Stimulated activated naive CD8-positive, alpha-beta T cell treated with anti-CD3 and anti-CD28 coated beads, Interleukin-15, Interleukin-2, amounts not matched to agents 100 ng/mL and 50 ng/mL, for 24 hours (primary cell): ENCODE measurements at regions not wholly inside any gene's neighbourhood (a gene's known extent, or its start where the extent isn't known, plus 50 kb on each side); places are given as distances from the start of the nearest gene placed in this dataset.

Experiments
- H3K27ac Mint-ChIP-seq: one replicate; pipeline ENCODE4 v1.8.0; 2021; ENCODE audit warnings: mild to moderate bottlenecking, mixed read lengths
- H3K27me3 Mint-ChIP-seq: one replicate; pipeline ENCODE4 v1.8.0; 2021; ENCODE audit warnings: mixed read lengths
- H3K36me3 Mint-ChIP-seq: one replicate; pipeline ENCODE4 v1.8.0; 2021; ENCODE audit warnings: low read depth, mixed read lengths
- H3K4me1 Mint-ChIP-seq: one replicate; pipeline ENCODE4 v1.8.0; 2021; ENCODE audit warnings: low read depth, mixed read lengths
- H3K4me3 Mint-ChIP-seq: one replicate; pipeline ENCODE4 v1.8.0; 2021; ENCODE audit warnings: mild to moderate bottlenecking, mixed read lengths
- H3K9me3 Mint-ChIP-seq: one replicate; pipeline ENCODE4 v1.8.0; 2021; ENCODE audit warnings: mixed read lengths

DNA sequence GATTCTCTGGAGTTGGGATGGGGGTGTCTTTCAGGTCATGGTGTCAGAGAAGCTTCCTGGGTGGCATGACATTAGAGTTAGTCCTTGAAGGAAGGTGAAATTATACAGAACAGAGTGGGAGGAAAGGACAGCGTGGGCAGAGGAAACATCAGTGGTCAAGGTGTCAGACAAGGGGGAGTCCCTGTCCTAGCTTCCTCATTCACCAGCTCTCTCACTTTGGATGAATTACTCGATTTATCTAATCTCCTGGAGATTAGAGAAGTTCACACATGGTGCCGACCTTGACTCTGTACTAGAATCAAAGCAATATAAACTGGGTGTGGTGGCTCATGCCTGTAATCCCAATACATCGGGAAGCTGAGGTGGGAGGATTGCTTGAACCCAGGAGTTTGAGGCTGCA, 492.9 kb downstream of the VRK1 start:
- no peak overlapping the region for H3K27ac Mint-ChIP-seq
- H3K9me3 Mint-ChIP-seq: no peaks in the 10 kb centered on the region
- H3K36me3 Mint-ChIP-seq: no peaks in the 10 kb centered on the region
- H3K27me3 Mint-ChIP-seq: peaks cover 18% of the 10 kb centered on the region
- H3K4me1 Mint-ChIP-seq: peaks cover 18% of the 10 kb centered on the region
- H3K4me3 Mint-ChIP-seq: no peak overlapping the region

DNA sequence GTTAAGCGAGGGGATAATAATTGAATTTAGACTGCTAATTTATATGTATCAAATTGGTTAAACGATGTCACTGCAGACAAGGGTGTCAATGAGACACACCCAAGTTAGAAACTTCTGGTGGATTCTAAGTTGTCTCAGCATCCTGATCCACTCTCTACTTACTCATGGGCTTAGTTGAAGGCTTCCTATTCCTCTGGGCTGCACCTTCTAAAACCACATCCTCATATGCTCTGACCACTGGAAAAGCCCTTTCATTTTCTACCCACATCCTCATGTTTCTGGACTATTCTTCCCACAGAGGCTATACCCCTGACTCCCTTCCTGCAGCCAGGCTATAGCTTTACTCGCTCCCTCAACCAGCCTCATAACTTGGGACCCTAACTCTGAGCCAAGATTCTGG, 493.8 kb downstream of the VRK1 start:
- H3K27ac Mint-ChIP-seq: no peak overlapping the region
- H3K4me1 Mint-ChIP-seq: peaks cover 18% of the 10 kb centered on the region
- H3K36me3 Mint-ChIP-seq: no peaks in the 10 kb centered on the region
- peaks cover 23% of the 10 kb centered on the region for H3K27me3 Mint-ChIP-seq
- no peaks in the 10 kb centered on the region for H3K9me3 Mint-ChIP-seq
- H3K4me3 Mint-ChIP-seq: no peak overlapping the region

DNA sequence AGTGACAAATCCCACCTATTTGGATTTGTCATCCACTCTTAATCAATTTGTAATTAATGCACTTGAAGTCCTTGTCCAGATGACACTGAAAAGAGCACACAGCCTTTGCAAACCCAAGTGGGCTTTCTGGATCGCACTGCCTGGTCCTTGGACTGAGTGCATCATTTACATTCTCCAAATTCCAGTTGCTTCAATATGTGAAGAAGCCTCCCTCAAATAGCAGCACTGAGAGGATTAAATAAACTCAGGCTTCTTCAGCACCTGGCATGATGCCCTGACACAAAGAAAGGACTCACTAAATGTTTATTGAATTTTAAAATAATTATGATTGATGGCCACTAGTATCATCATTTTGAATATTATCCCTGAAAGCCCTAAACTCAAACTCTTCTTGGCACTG, 496.5 kb downstream of the VRK1 start:
- peaks cover 18% of the 10 kb centered on the region for H3K4me1 Mint-ChIP-seq
- peaks cover 26% of the 10 kb centered on the region for H3K27me3 Mint-ChIP-seq
- no peaks in the 10 kb centered on the region for H3K9me3 Mint-ChIP-seq
- H3K4me3 Mint-ChIP-seq: no peak overlapping the region
- H3K27ac Mint-ChIP-seq: no peak overlapping the region
- no peaks in the 10 kb centered on the region for H3K36me3 Mint-ChIP-seq

DNA sequence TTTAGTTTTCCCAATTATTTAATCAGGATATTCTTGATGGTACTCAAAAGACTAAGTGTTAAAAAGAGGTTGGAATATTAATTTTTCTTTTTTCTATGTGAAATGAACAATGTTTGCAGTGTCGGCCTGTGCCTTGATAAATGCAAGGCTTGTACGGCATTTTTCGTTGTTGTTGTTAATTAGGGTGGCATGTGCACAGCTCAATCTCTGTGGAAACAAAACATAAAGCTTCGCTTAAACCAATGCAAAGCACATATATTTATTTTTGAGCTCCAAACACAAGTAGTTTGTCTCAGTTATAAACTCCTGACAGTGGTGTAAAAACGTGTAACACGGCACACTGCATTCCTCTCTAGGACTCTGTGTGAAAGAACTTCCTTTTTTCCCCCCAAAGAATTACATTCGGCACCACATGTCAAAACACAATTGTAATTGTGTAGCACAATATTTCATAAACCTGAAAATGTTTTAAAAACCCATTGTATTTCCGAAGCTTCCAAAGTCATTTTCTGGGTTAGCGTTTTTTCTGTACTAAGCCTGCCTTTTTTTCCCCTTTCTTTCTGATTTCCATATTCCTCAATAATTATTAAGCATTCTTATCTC, 498.0 kb downstream of the VRK1 start:
- Mint-ChIP-seq H3K27me3 (peaks cover 22% of the 10 kb centered on the region), H3K9me3 (no peaks in the 10 kb centered on the region), H3K4me1 (peaks cover 13% of the 10 kb centered on the region), H3K36me3 (no peaks in the 10 kb centered on the region), H3K4me3 (no peak overlapping the region), H3K27ac (no peak overlapping the region)

DNA sequence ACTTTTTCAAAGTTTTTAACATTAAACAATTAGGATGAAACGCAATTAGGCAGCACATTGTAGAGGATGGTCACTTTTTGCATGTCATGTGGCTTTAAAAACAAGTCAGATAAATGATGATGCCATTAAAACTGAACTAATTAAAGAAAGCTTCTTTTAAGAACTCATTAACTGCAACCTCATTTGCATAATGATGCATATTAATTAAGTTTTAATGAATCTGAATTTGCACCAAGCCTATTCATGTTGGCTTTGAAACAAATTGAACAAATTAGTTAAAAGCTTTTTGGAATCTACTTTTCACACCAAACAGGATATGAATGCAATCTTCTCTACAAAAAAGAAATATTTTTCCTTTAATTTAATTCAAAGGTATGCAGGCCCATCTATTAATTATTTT, 499.0 kb downstream of the VRK1 start:
- Mint-ChIP-seq H3K27me3 (peaks cover 27% of the 10 kb centered on the region), H3K4me1 (peaks cover 4% of the 10 kb centered on the region), H3K4me3 (no peak overlapping the region), H3K36me3 (no peaks in the 10 kb centered on the region), H3K27ac (no peak overlapping the region), H3K9me3 (no peaks in the 10 kb centered on the region)

GRCh38 chr14:97297100-97297499, 499.9 kb downstream of the VRK1 start:
- Mint-ChIP-seq H3K27ac (no peak overlapping the region), H3K9me3 (no peaks in the 10 kb centered on the region), H3K36me3 (no peaks in the 10 kb centered on the region), H3K4me1 (no peaks in the 10 kb centered on the region), H3K27me3 (peaks cover 27% of the 10 kb centered on the region), H3K4me3 (no peak overlapping the region)

- H3K27ac Mint-ChIP-seq: no peak overlapping the region
Observed at GRCh38 chr14:97298331-97298730, 501.1 kb downstream of the VRK1 start.

DNA sequence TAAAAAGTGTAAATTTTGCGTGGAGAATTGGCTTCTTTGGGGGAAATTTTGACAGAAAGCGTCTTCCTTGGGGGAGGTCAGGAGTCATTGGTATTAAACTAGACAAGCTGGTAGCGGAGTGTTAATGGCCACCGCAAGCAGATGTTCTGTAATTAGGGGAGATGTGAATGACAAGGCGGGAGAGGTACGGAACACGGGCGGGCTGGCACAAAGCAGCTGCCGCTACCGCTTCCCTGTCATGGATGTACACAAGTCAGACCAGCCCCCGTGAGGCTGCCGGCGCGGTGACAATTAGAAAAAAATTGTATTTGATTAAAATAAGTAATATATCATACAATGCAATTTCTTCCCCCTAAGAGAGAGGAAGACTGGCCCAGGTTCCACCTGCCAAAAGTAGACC, 501.6 kb downstream of the VRK1 start:
- no peaks in the 10 kb centered on the region for H3K4me1 Mint-ChIP-seq
- H3K9me3 Mint-ChIP-seq: no peaks in the 10 kb centered on the region

More at GRCh38 chr14:97298331-97298730, 501.1 kb downstream of the VRK1 start:
- no peak overlapping the region for H3K4me3 Mint-ChIP-seq
- H3K4me1 Mint-ChIP-seq: no peaks in the 10 kb centered on the region
- no peaks in the 10 kb centered on the region for H3K9me3 Mint-ChIP-seq
- H3K36me3 Mint-ChIP-seq: no peaks in the 10 kb centered on the region
- H3K27me3 Mint-ChIP-seq: peaks cover 19% of the 10 kb centered on the region

GRCh38 chr14:97299661-97300060, 502.5 kb downstream of the VRK1 start:
- Mint-ChIP-seq H3K36me3 (no peaks in the 10 kb centered on the region), H3K4me1 (no peaks in the 10 kb centered on the region), H3K27ac (no peak overlapping the region), H3K9me3 (no peaks in the 10 kb centered on the region), H3K27me3 (peaks cover 19% of the 10 kb centered on the region), H3K4me3 (no peak overlapping the region)

More for the DNA sequence above, 501.6 kb downstream of the VRK1 start:
- Mint-ChIP-seq H3K27me3 (peaks cover 19% of the 10 kb centered on the region), H3K27ac (no peak overlapping the region), H3K4me3 (no peak overlapping the region), H3K36me3 (no peaks in the 10 kb centered on the region)

GRCh38 chr14:97301931-97302559, 504.9 kb downstream of the VRK1 start:
- no peak overlapping the region for H3K27ac Mint-ChIP-seq
- H3K4me1 Mint-ChIP-seq: peaks cover 13% of the 10 kb centered on the region
- H3K9me3 Mint-ChIP-seq: no peaks in the 10 kb centered on the region
- peaks cover 13% of the 10 kb centered on the region for H3K27me3 Mint-ChIP-seq
- H3K4me3 Mint-ChIP-seq: no peak overlapping the region
- H3K36me3 Mint-ChIP-seq: no peaks in the 10 kb centered on the region

GRCh38 chr14:97306133-97306759, 509.1 kb downstream of the VRK1 start:
- Mint-ChIP-seq H3K4me1 (peaks cover 20% of the 10 kb centered on the region), H3K27ac (no peak overlapping the region), H3K9me3 (peaks cover 5% of the 10 kb centered on the region), H3K4me3 (no peak overlapping the region), H3K36me3 (no peaks in the 10 kb centered on the region), H3K27me3 (no peaks in the 10 kb centered on the region)

GRCh38 chr14:97306760-97307246, 509.6 kb downstream of the VRK1 start:
- H3K9me3 Mint-ChIP-seq: peaks cover 5% of the 10 kb centered on the region
- H3K4me3 Mint-ChIP-seq: no peak overlapping the region
- H3K4me1 Mint-ChIP-seq: peaks cover 24% of the 10 kb centered on the region
- H3K36me3 Mint-ChIP-seq: no peaks in the 10 kb centered on the region
- no peaks in the 10 kb centered on the region for H3K27me3 Mint-ChIP-seq
- H3K27ac Mint-ChIP-seq: no peak overlapping the region

GRCh38 chr14:97311411-97311810, 514.2 kb downstream of the VRK1 start:
- H3K36me3 Mint-ChIP-seq: no peaks in the 10 kb centered on the region
- H3K27me3 Mint-ChIP-seq: no peaks in the 10 kb centered on the region
- no peak overlapping the region for H3K27ac Mint-ChIP-seq
- H3K4me1 Mint-ChIP-seq: peaks cover 18% of the 10 kb centered on the region
- peaks cover 5% of the 10 kb centered on the region for H3K9me3 Mint-ChIP-seq
- H3K4me3 Mint-ChIP-seq: no peak overlapping the region

GRCh38 chr14:97312910-97313309, 515.7 kb downstream of the VRK1 start:
- peaks cover 5% of the 10 kb centered on the region for H3K4me1 Mint-ChIP-seq
- H3K27ac Mint-ChIP-seq: no peak overlapping the region
- H3K4me3 Mint-ChIP-seq: no peak overlapping the region
- H3K27me3 Mint-ChIP-seq: no peaks in the 10 kb centered on the region
- peaks cover 5% of the 10 kb centered on the region for H3K9me3 Mint-ChIP-seq
- H3K36me3 Mint-ChIP-seq: no peaks in the 10 kb centered on the region

DNA sequence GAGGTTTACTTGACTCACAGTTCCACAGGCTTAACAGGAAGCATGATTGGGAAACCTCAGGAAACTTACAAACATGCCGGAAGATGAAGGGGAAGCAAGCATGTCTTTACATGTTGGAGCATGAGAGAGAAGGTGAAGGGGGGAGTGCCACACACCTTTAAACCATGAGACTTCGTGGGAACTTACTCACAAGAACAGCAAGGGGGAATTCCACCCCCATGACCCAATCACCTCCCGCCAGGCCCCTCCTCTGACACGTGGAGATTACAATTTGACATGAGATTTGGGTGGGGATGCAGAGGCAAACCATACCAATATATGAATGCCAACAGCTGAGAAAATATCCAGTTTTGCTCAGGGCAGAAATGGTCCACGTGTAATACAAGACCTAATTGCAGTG, 518.6 kb downstream of the VRK1 start:
- Mint-ChIP-seq H3K9me3 (no peaks in the 10 kb centered on the region), H3K27me3 (no peaks in the 10 kb centered on the region), H3K4me1 (peaks cover 5% of the 10 kb centered on the region)

More for the DNA sequence above, 518.6 kb downstream of the VRK1 start:
- Mint-ChIP-seq H3K4me3 (no peak overlapping the region), H3K27ac (no peak overlapping the region), H3K36me3 (no peaks in the 10 kb centered on the region)
